Activated T-cell treated with anti-CD3 and anti-CD28 coated beads for 4 hours (primary cell): ENCODE measurements at regions not wholly inside any gene's neighbourhood (a gene's known extent, or its start where the extent isn't known, plus 50 kb on each side); places are given as distances from the start of the nearest gene placed in this dataset.

Source experiments
- DNase-seq: peaks from one replicate; pipeline ENCODE4 v3.0.0-alpha.2; 2020

DNA sequence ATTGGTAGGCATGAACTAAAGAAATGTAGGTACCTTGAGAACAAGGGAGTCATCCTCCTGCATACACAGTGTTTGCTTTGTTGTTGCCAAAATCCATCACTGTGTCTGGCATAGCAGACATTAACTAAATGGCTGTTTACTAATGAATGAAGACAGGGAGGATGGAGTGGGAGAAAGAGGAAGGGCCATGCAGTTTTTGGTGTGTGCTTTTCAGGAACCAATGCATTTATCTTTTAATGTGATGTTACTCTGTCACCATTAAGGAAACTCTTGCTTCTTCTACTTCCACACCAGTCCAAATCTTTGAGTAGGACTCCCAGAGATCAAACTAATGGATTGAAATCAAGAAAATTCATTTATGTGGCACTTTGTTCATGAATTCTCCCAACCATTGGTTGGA lies 55.6 kb upstream of the DUSP10 start:
- DNase-seq, result no peak

DNA sequence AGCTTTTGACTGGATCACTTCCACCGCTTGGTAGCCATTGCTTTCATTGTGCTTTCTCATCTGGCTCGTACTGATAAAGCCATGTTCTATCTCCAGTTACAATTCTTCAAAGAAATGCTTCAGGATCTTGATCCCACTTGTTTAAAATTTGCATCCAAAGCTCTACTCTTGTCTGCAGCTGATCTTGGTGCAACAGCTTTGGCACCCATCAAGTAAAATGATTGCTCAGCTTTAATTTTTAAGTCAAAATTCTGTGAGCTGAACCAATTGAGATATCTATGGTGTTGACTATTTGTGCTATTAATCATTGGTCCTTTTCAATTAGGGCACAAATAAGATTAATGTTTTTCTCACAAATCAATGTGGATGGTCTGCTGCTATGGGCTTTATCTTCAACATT lies 54.8 kb upstream of the DUSP10 start:
- DNase-seq, result no peak

DNA sequence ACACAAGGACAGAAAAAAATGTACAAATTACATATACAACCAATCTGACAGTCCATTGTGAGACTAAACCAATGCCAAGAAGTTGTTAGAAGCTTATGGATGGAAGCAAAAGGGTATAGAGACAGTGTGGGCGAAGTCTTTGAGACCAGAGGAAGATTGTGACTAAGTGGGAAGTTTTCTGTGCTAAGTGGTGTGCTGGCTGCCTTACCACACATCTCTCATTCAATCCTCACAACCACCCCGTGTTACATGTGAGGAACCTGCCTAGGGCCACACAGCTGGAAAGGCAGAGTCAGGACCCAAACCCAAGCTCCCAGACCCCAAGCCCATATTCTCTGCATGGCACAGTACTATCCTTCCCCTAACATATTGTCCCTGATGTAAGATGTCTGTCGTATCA lies 53.5 kb upstream of the DUSP10 start:
- DNase-seq, result no peak

DNA sequence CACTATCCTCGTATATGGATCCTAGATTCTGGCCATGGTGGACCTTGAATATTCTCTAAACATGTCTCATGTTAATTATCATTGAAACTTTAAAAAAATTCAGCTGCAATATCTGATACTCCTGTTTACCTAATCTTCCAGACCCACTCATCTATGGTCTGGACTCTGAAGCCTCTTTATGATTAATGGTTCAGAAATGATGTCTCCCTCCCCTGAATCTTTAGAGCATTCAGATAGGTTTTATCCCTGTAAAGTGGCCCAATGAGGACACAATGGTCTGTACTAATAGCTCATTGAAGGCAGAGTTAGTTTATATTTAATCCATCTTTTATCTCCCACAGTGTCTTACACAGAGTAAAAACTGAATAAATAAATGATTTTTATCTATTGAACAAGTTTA lies 53.0 kb upstream of the DUSP10 start:
- DNase-seq, result no peak

DNA sequence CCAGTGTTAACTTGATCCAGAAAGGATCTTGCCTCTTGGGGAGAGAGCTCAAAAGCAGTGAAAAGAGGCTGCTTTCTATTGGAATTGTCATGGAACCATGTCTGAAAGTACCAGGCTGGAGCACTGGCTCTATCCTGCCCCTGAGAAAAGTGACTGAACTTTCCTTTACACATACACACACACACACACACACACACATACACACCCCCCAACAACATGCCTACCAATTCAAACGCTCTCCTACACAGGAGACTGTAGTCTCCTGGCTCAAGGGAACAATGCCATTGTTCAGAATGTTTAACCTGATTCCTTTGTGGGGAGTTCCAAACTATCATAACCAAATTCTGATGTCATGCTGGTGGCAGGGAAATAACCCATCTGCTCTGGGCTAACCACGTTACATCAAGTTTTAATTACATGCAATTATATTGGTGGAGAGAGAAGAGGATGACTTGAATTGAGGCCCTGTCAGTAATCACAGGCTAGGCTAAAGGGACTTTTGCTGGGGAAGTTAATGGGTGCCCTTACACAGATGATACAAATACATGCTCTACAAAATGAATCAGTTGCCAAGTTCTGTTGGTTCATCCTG lies 52.3 kb upstream of the DUSP10 start:
- DNase-seq, result no peak

DNA sequence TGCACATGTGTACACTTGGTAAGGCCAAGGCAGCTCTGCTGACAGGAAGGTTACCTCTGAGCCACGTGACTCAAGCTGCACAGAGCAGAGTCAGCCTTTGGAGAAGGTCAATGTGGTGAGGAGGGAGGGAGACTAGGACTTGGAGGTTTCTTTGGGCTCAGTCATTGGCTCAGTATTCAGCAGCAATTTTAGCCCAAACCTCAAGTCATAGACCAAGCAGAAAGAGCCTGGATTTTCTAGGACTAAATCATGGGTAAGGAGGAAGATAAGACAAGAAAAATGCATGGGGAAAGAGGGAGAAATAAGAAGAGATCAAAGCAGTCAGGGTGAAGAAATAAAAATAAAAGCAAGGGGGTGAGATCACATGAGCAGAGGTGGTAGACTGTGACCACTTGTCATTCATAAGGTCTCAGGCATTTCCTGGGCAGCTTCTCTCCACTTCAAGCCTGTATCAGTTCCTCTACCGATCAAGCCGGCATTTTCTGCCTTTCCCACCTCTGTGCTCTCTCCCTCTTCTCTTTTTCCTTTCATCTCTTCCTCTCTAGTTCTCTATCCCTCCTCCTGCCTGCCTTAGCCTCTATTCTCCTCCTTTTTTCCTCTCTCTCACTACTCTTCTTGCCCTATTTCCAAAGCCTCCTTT lies 51.7 kb upstream of the DUSP10 start:
- DNase-seq, result no peak

DNA sequence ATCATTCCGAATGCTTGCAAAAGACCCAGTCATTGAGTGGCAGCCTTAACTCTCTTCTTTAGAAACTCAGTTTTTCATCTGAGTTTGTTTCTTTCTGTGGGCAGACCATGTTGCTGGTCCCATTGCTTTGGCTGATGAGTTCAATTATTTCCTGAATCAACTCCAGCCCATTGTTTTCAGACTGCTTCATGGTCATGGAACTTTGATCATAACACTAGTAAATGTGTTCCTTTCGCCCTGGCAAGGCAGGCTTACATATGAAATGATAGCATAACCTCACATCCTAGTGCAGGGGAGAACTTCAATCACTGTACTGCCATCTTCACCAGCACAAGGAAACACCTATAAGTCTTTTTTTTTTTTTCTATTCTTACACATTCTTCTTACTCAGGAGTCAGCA lies 50.0 kb upstream of the DUSP10 start:
- DNase-seq, result no peak
